MM.1S (cell line): ENCODE measurements at regions not wholly inside any gene's neighbourhood (a gene's known extent, or its start where the extent isn't known, plus 50 kb on each side); places are given as distances from the start of the nearest gene placed in this dataset.

ENCODE experiments used
- EZH2 ChIP-seq: fragments of 300-600 bp; sonication (generic); optimal IDR thresholded peaks from 2 replicates; pipeline ENCODE3; 2017; ENCODE audit warnings: low read depth, mild to moderate bottlenecking, antibody characterized with exemption, low read length, mixed read lengths
- TF ChIP-seq, protein P1 (sequence below): fragments of 300-600 bp; sonication (generic); IDR thresholded peaks from 2 replicates; pipeline ENCODE4 v1.5.1; 2016; ENCODE audit warnings: antibody characterized with exemption, low read length, mixed read lengths

DNA sequence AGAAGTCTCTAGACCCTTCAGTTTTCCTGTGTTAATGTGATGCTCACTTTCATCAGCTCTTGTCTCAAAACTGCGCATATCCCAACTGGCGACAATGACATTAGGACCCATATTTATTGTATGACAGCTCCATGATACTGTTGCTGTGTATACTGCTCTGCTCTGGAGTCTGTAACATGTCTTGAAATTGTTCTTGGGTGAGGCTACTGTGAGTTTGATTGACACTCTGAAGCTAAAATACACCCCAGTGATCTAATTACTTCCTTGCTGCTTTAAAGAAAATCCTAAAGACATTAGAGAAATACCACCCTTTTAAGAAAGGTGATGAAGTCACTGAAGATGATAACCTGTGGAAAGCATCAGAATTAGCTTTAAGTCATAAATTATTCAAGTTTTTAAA is 1046.2 kb downstream of the KCNT2 start:
- TF ChIP-seq, protein P1, sequence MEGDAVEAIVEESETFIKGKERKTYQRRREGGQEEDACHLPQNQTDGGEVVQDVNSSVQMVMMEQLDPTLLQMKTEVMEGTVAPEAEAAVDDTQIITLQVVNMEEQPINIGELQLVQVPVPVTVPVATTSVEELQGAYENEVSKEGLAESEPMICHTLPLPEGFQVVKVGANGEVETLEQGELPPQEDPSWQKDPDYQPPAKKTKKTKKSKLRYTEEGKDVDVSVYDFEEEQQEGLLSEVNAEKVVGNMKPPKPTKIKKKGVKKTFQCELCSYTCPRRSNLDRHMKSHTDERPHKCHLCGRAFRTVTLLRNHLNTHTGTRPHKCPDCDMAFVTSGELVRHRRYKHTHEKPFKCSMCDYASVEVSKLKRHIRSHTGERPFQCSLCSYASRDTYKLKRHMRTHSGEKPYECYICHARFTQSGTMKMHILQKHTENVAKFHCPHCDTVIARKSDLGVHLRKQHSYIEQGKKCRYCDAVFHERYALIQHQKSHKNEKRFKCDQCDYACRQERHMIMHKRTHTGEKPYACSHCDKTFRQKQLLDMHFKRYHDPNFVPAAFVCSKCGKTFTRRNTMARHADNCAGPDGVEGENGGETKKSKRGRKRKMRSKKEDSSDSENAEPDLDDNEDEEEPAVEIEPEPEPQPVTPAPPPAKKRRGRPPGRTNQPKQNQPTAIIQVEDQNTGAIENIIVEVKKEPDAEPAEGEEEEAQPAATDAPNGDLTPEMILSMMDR, result no peak
- TF ChIP-seq EZH2, result no peak
